ENCODE measurements at regions not wholly inside any gene's neighbourhood (a gene's known extent, or its start where the extent isn't known, plus 50 kb on each side); places are given as distances from the start of the nearest gene placed in this dataset.
"Not testable (repeated sequence)": the region's sequence is repeated elsewhere in the genome, so short reads cannot be mapped to it uniquely, and the experiment has no call there.

GRCh38 chr10:113501031-113501430 lies 51.8 kb upstream of the HABP2 start:
- DNase-seq, result not testable (repeated sequence)

Data from activated naive CD4-positive, alpha-beta T cell treated with anti-CD3 and anti-CD28 coated beads, Interleukin-2, amount 50 U/mL, for 16 hours (primary cell).